HCT116 (cell line): ENCODE measurements at regions not wholly inside any gene's neighbourhood (a gene's known extent, or its start where the extent isn't known, plus 50 kb on each side); places are given as distances from the start of the nearest gene placed in this dataset.

Experiments used
- ATAC-seq: fragments of 200-7000 bp; cut with Tn5 transposase; 2 replicates; pipeline ENCODE4 v1.9.1; 2020; ENCODE audit warnings: mild to moderate bottlenecking, moderate library complexity
- BruUV-seq: library from RNA; stranded (reverse); fragments of 400-500 nt; replicated peaks from 2 replicates; lab custom pipeline; 2021; lab: Mats Ljungman, UMichigan
- CTCF ChIA-PET: fragments of 300-600 bp; sonication (Branson Sonifier 250); formaldehyde crosslinking; loops from one replicate; lab custom pipeline; 2021; ENCODE audit warnings: antibody characterized with exemption; lab: Charles Lee
- POLR2A ChIA-PET: fragments of 300-600, 350-600 bp; sonication (Branson Sonifier 250); formaldehyde crosslinking; loops from one replicate; lab custom pipeline; 2021; ENCODE audit warnings: antibody characterized with exemption; lab: Charles Lee
- RAD21 ChIA-PET, 2 experiments: fragments of 300-600 bp; sonication (Branson Sonifier 250); formaldehyde crosslinking; loops; one replicate each; lab custom pipeline; 2023; ENCODE audit warnings: low total read pairs in 2 of 2; ENCODE audit not compliant: uncharacterized antibody in 2 of 2, unreplicated experiment in 2 of 2, low non-redundant PET in 1 of 2; lab: Charles Lee
- DNase-seq: peaks from one replicate; pipeline ENCODE4 v3.0.0-alpha.2; 2010; ENCODE audit warnings: low read depth, low spot score
- H2AFZ ChIP-seq: fragments of 200-600 bp; shearing (Covaris generic), sonication (generic); 2 replicates; pipeline ENCODE4 v1.6.1; 2017; ENCODE audit warnings: low read depth, mixed run types, mixed read lengths, antibody characterized with exemption, low read length; ENCODE audit not compliant: poor library complexity, severe bottlenecking
- H3K27ac ChIP-seq: 2 replicates; pipeline ENCODE4 v1.5.1; 2012; ENCODE audit warnings: low read depth, low read length
- H3K27me3 ChIP-seq: fragments of 200-600 bp; sonication (generic); 2 replicates; pipeline ENCODE4 v1.6.1; 2016; ENCODE audit warnings: mixed run types, low read length, mixed read lengths; ENCODE audit not compliant: insufficient read depth
- H3K36me3 ChIP-seq, 2 experiments: fragments of 200-500 bp in 1 of 2; fragments of 200-600 bp in 1 of 2; sonication (Bioruptor generic) in 1 of 2; sonication (generic) in 1 of 2; 2 replicates each; pipeline versions ENCODE4 v1.5.1 to v1.6.1; 2014 to 2016; ENCODE audit warnings: low read length in 2 of 2, inconsistent platforms in 1 of 2, mixed read lengths in 1 of 2, mixed run types in 1 of 2; ENCODE audit not compliant: insufficient read depth in 2 of 2, control insufficient read depth in 1 of 2
- H3K4me1 ChIP-seq, 2 experiments: fragments of 200-600 bp in 1 of 2; sonication (generic) in 1 of 2; 2 replicates each; pipeline versions ENCODE4 v1.5.1 to v1.6.1; 2012 to 2017; ENCODE audit warnings: low read length in 2 of 2, inconsistent platforms in 1 of 2, mild to moderate bottlenecking in 1 of 2, mixed read lengths in 1 of 2, mixed run types in 1 of 2, moderate library complexity in 1 of 2; ENCODE audit not compliant: insufficient read depth in 2 of 2, control insufficient read depth in 1 of 2
- H3K4me2 ChIP-seq: fragments of 200-600 bp; sonication (generic); 2 replicates; pipeline ENCODE4 v1.6.1; 2017; ENCODE audit warnings: mixed run types, low read length, mixed read lengths
- H3K4me3 ChIP-seq, 2 experiments: fragments of 200-600 bp in 1 of 2; sonication (generic) in 1 of 2; replicated peaks in 1 of 2; 2 replicates each; pipeline ENCODE4 v1.5.1; 2011 to 2016; ENCODE audit warnings: low read length in 2 of 2, control low read depth in 1 of 2, low read depth in 1 of 2, mild to moderate bottlenecking in 1 of 2, mixed read lengths in 1 of 2, mixed run types in 1 of 2
- H3K79me2 ChIP-seq: fragments of 200-600 bp; sonication (generic); 2 replicates; pipeline ENCODE4 v1.6.1; 2017; ENCODE audit warnings: mild to moderate bottlenecking, mixed run types, low read length, moderate library complexity, mixed read lengths; ENCODE audit not compliant: insufficient read depth
- H3K9ac ChIP-seq: fragments of 200-600 bp; sonication (generic); 2 replicates; pipeline ENCODE4 v1.6.1; 2016; ENCODE audit warnings: low read length, mixed read lengths
- H3K9me2 ChIP-seq: fragments of 200-600 bp; sonication (generic), shearing (Covaris generic); 2 replicates; pipeline ENCODE4 v1.6.1; 2017; ENCODE audit warnings: mixed run types, mild to moderate bottlenecking, moderate library complexity; ENCODE audit not compliant: insufficient read depth
- H3K9me3 ChIP-seq, 2 experiments: fragments of 200-500 bp in 1 of 2; fragments of 200-600 bp in 1 of 2; sonication (Bioruptor generic) in 1 of 2; sonication (generic) in 1 of 2; 2 replicates each; pipeline ENCODE4 v1.6.1; 2014 to 2017; ENCODE audit warnings: low read length in 2 of 2, mixed read lengths in 2 of 2, inconsistent platforms in 1 of 2, low read depth in 1 of 2, mild to moderate bottlenecking in 1 of 2, mixed run types in 1 of 2, moderate library complexity in 1 of 2; ENCODE audit not compliant: control insufficient read depth in 1 of 2, insufficient read depth in 1 of 2
- H4K20me1 ChIP-seq: fragments of 200-600 bp; sonication (generic), shearing (Covaris generic); 2 replicates; pipeline ENCODE4 v1.6.1; 2017; ENCODE audit warnings: mixed run types, mild to moderate bottlenecking, moderate library complexity; ENCODE audit not compliant: insufficient read depth
- ATF3 ChIP-seq: IDR thresholded peaks from 2 replicates; pipeline ENCODE4 v1.6.1; 2012
- CEBPB ChIP-seq: IDR thresholded peaks from 2 replicates; pipeline ENCODE4 v1.6.1; 2012; ENCODE audit warnings: low read depth
- ELF1 ChIP-seq: IDR thresholded peaks from 2 replicates; pipeline ENCODE4 v1.6.1; 2012; ENCODE audit warnings: low read depth, borderline replicate concordance
- POLR2A ChIP-seq: IDR thresholded peaks from 2 replicates; pipeline ENCODE4 v1.7.0; 2011; ENCODE audit warnings: borderline replicate concordance; ENCODE audit not compliant: insufficient read depth, insufficient read length; ENCODE audit errors: extremely low read depth
- RAD21 ChIP-seq: IDR thresholded peaks from 2 replicates; pipeline ENCODE4 v1.6.1; 2012; ENCODE audit warnings: low read depth, mild to moderate bottlenecking
- REST ChIP-seq: IDR thresholded peaks from 2 replicates; pipeline ENCODE4 v1.6.1; 2012; ENCODE audit warnings: low read depth
- SRF ChIP-seq: IDR thresholded peaks from 2 replicates; pipeline ENCODE4 v1.6.1; 2012; ENCODE audit warnings: low read depth
- intact Hi-C: fragments of 100-400 bp; cut with micrococcal nuclease; formaldehyde crosslinking; loops from 2 replicates; pipeline ENCODE4 v1.10.0; 2022

- Histone ChIP-seq H3K4me3 (no peak overlapping the region), H3K27ac (no peak overlapping the region), H3K27me3 (no peaks in the 10 kb centered on the region), H3K9me2 (no peaks in the 10 kb centered on the region), H3K4me1 (no peaks in the 10 kb centered on the region), H3K79me2 (no peaks in the 10 kb centered on the region), H2AFZ (no peak overlapping the region), H3K36me3 (no peaks in the 10 kb centered on the region), H3K4me2 (no peak overlapping the region), H4K20me1 (no peaks in the 10 kb centered on the region), H3K9ac (no peak overlapping the region), H3K9me3 (no peaks in the 10 kb centered on the region)
- ATAC-seq: no peak
- ChIA-PET POLR2A (no interaction called here), CTCF (interaction anchor here (1.9 kb wide), 1 partner anchor 327 kb away, joined by 20 read pairs; no protein-coding TSS in a partner anchor), RAD21 (interaction anchor here in 1 of 2 experiments (1.5 kb wide), 1 partner anchor 327 kb away, joined by 6 read pairs; no protein-coding TSS in a partner anchor)
- BruUV-seq: no TSS peak
- no peak for DNase-seq
- intact Hi-C loops: loop anchor here (1.0 to 5.0 kb wide), 5 partner anchors 328 to 1215 kb away; partner anchors contain the start of gene ZNF354A
- TF ChIP-seq REST (no peak), CEBPB (no peak), POLR2A (no peak), SRF (no peak), ELF1 (no peak), RAD21 (no peak), ATF3 (no peak)
These were observed 55.4 kb upstream of the RUFY1 start for GRCh38 chr5:179494774-179495526.
